ENCODE measurements at regions not wholly inside any gene's neighbourhood (a gene's known extent, or its start where the extent isn't known, plus 50 kb on each side); places are given as distances from the start of the nearest gene placed in this dataset.

- Histone ChIP-seq H3K4me1 (replicated peaks in 1 of 2) (no peaks in the 10 kb centered on the region), H3K4me3 (no peak overlapping the region), H3K27ac (no peak overlapping the region), H3K27me3 (no peaks in the 10 kb centered on the region), H3K9me3 (replicated peaks in 1 of 3) (no peaks in the 10 kb centered on the region), H3K36me3 (replicated peaks in 1 of 2) (no peaks in the 10 kb centered on the region)
- WGBS, 4 donors: 59 to 63% (median 60%) methylated on average over 3 of the region's 3 CpGs
- no peak for DNase-seq
- intact Hi-C loops (cut with DNase I): no loop called here
- TF ChIP-seq POLR2A (IDR thresholded peaks at IDR 0.05) (no peak), CTCF (IDR thresholded peaks at IDR 0.05) (no peak)
Observed at GRCh38 chr12:98360401-98360800, 155.0 kb upstream of the TMPO start.

GRCh38 chr12:98369581-98369980 lies 145.8 kb upstream of the TMPO start:
- Histone ChIP-seq H3K9me3 (replicated peaks in 1 of 3) (no peaks in the 10 kb centered on the region), H3K27ac (no peak overlapping the region), H3K27me3 (no peaks in the 10 kb centered on the region), H3K36me3 (replicated peaks in 1 of 2) (no peaks in the 10 kb centered on the region), H3K4me3 (no peak overlapping the region), H3K4me1 (replicated peaks in 1 of 2) (no peaks in the 10 kb centered on the region)
- intact Hi-C loops (cut with DNase I): no loop called here
- TF ChIP-seq POLR2A (IDR thresholded peaks at IDR 0.05) (no peak), CTCF (IDR thresholded peaks at IDR 0.05) (no peak)
- no peak for DNase-seq
- 63 to 69% (median 65%) methylated on average over 4 of the region's 4 CpGs for WGBS, 4 donors

DNA sequence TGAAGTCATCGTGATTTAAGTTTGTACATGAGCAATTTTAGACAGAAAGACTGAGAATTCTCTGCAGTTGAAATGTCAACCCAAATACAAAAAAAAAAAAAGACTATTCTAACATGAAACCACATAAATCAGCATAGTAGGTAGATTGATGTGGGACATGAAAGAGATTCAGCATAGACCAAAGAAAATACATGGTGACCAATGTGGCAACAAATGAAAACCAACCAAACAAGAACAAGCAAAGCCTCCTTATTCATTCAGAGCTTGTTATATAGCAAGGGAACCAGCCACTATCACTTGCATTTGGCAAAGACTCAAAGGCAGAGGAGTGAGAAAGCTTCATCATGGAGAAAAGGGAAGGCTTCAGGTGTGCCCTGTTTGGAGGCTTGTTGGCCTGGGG lies 144.4 kb upstream of the TMPO start:
- Histone ChIP-seq H3K9me3 (replicated peaks in 1 of 3) (no peaks in the 10 kb centered on the region), H3K27ac (no peak overlapping the region), H3K4me1 (replicated peaks in 1 of 2) (no peaks in the 10 kb centered on the region), H3K36me3 (replicated peaks in 1 of 2) (no peaks in the 10 kb centered on the region), H3K4me3 (no peak overlapping the region), H3K27me3 (no peaks in the 10 kb centered on the region)
- intact Hi-C loops (cut with DNase I): no loop called here
- DNase-seq: no peak
- 70 to 81% (median 76%) methylated on average over 1 of the region's 1 CpG for WGBS, 4 donors
- no peak for TF ChIP-seq POLR2A (IDR thresholded peaks at IDR 0.05)
- no peak for TF ChIP-seq CTCF (IDR thresholded peaks at IDR 0.05)

GRCh38 chr12:98371419-98371818 lies 144.0 kb upstream of the TMPO start:
- no peaks in the 10 kb centered on the region for H3K9me3 ChIP-seq (replicated peaks in 1 of 3)
- H3K4me3 ChIP-seq: no peak overlapping the region
- no peaks in the 10 kb centered on the region for H3K27me3 ChIP-seq
- TF ChIP-seq POLR2A (IDR thresholded peaks at IDR 0.05) (no peak), CTCF (IDR thresholded peaks at IDR 0.05) (no peak)
- intact Hi-C loops (cut with DNase I): no loop called here
- H3K36me3 ChIP-seq (replicated peaks in 1 of 2): no peaks in the 10 kb centered on the region
- WGBS, 4 donors: 35 to 45% (median 42%) methylated on average over 3 of the region's 3 CpGs
- H3K4me1 ChIP-seq (replicated peaks in 1 of 2): no peaks in the 10 kb centered on the region
- DNase-seq: no peak
- no peak overlapping the region for H3K27ac ChIP-seq

Measured in adrenal gland (tissue), 9 donors.